ENCODE measurements at regions not wholly inside any gene's neighbourhood (a gene's known extent, or its start where the extent isn't known, plus 50 kb on each side); places are given as distances from the start of the nearest gene placed in this dataset.

GRCh38 chr5:91794455-91794854 lies 411.3 kb upstream of the ARRDC3 start:
- TF ChIP-seq CTCF (IDR thresholded peaks at IDR 0.05): no peak
- TF ChIP-seq EP300 (IDR thresholded peaks at IDR 0.05): no peak
